ENCODE measurements at regions not wholly inside any gene's neighbourhood (a gene's known extent, or its start where the extent isn't known, plus 50 kb on each side); places are given as distances from the start of the nearest gene placed in this dataset.

GRCh38 chr11:36724742-36725385 is 126.8 kb upstream of the RAG2 start:
- in situ Hi-C loops (cut with HindIII; ENCODE audit: low sequenced_read_pairs) = no loop called here

- in situ Hi-C loops (cut with HindIII; ENCODE audit: low sequenced_read_pairs) = no loop called here
Measured at GRCh38 chr11:36722421-36722820, 124.4 kb upstream of the RAG2 start.

GRCh38 chr11:36719358-36720107 is 121.5 kb upstream of the RAG2 start:
- in situ Hi-C loops (cut with HindIII; ENCODE audit: low sequenced_read_pairs) = loop anchor here (10.0 kb wide), 1 partner anchor 65 kb away; no protein-coding TSS in a partner anchor

DNA sequence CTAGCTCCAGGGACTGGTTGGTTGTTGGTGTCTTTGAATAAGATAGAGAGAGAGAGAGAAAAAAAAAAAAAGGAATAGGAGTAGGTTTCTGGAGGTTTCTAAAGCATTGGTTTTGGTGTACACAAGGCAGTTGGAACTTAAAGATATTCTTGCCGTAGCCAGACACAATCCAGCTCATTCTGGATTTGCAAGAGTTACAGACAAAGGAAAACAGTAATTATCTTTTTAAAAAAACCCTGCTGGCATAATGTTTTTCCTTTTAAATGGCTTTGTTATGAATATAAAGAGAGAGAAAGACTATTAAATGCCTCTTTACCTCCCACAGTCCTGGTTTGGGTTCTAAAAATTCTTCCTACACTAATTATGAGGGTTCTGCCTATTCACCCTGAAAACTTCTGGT is 120.4 kb upstream of the RAG2 start:
- in situ Hi-C loops (cut with HindIII; ENCODE audit: low sequenced_read_pairs) = loop anchor here (10.0 kb wide), 1 partner anchor 64 kb away; no protein-coding TSS in a partner anchor

DNA sequence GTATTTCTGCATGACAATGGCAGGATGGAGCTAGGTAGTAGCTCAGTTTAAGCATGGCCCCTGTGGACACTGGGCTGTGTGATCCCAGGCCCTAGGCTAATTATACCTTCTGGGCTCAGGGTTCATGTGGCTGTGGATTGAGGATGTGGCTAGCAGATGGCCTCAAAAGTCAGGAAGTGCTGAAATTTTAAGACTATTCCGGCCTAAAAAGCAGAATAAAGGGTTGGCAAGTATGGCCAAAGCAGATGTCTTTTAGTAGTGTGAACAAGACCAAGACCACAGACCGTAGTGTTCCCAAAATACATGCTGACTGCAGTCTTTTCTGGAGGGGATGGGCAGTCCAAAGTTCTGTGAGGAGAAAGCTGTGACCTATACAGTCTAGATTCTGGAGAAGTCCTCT is 115.7 kb upstream of the RAG2 start:
- in situ Hi-C loops (cut with HindIII; ENCODE audit: low sequenced_read_pairs) = loop anchor here (10.0 kb wide), 1 partner anchor 59 kb away; no protein-coding TSS in a partner anchor

GRCh38 chr11:36711104-36711825 is 113.2 kb upstream of the RAG2 start:
- in situ Hi-C loops (cut with HindIII; ENCODE audit: low sequenced_read_pairs) = loop anchor here (10.0 kb wide), 1 partner anchor 56 kb away; no protein-coding TSS in a partner anchor

Data from endothelial cell of hepatic sinusoid (primary cell).